ENCODE measurements at regions not wholly inside any gene's neighbourhood (a gene's known extent, or its start where the extent isn't known, plus 50 kb on each side); places are given as distances from the start of the nearest gene placed in this dataset.
A peak's percentile ranks its signal among the peaks of the same experiment; 100 is the strongest.

GRCh38 chr11:32008880-32009551, 81.9 kb upstream of the RCN1 start:
- no peaks in the 10 kb centered on the region for H3K36me3 ChIP-seq

DNA sequence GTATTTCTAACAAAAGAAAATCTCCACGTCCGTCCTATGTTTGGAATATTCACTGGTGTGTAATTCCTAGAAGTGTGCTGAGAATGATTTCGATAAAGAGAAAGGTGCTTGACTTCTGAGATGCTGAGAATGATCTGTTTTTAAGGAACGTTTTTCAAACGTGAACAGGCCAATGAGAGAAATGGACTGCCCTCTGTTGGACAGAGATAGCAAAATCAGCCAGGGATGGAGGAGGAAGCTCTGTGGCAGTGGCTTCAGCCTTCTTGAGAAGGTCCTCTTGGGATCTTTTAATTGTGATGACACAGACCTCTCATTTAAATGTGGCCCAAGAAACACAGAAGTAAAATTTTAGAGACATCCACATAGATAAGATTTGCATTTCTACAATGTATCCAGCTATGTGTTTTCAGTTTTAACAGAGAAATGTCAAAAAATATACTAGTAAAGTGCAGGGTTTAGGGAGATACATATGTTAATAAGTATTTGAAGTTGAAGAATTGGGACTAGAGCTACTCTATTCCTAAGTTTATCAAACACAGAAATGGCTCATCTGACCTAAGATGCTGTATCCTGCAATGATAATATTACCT, 84.0 kb upstream of the RCN1 start:
- no peak for DNase-seq (ENCODE audit: low spot score)
- Histone ChIP-seq H3K4me3 (no peak overlapping the region), H3K9me3 (no peaks in the 10 kb centered on the region), H3K36me3 (no peaks in the 10 kb centered on the region), H3K4me1 (no peaks in the 10 kb centered on the region), H3K27ac (no peak overlapping the region), H3K27me3 (no peaks in the 10 kb centered on the region)
- peak; percentile 43 to 67 for TF ChIP-seq CTCF (IDR thresholded peaks at IDR 0.05)

More at GRCh38 chr11:32008880-32009551, 81.9 kb upstream of the RCN1 start:
- H3K27ac ChIP-seq, result no peak overlapping the region
- no peak overlapping the region for H3K4me3 ChIP-seq
- DNase-seq (ENCODE audit: low spot score), result no peak
- H3K4me1 ChIP-seq, result no peaks in the 10 kb centered on the region
- H3K27me3 ChIP-seq, result no peaks in the 10 kb centered on the region
- no peaks in the 10 kb centered on the region for H3K9me3 ChIP-seq
- no peak for TF ChIP-seq CTCF (IDR thresholded peaks at IDR 0.05)

DNA sequence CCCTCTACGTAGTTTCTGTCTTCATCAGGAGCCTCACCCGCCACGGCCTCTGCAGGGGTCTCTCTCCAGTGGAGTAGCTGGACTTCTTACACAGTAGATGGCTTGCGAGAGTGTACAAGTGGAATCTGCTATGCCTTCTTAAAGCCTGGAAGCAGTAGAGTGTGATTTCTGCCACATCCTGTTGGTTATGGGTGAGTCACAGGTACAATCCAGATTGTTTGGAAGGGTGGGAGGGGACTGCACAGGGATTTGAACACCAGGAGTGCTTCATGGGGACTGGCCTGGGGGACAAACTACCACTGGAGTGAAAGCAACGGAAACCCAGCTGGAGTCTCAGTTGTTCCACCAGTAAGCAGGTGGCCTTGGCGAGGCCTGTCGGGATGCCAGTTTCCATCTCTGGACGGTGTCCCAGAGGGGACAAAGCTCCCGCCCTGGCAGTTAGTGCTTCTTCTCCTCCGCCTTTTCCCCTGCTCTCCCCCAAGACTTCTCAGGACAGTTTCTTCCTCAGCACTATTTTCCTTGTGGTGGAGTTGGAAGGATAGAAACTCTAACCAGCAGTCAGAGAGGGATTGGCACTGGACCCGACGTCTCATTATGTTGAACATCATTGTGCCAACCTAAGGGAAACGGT, 85.0 kb upstream of the RCN1 start:
- no peaks in the 10 kb centered on the region for H3K9me3 ChIP-seq
- H3K27me3 ChIP-seq, result no peaks in the 10 kb centered on the region
- H3K4me1 ChIP-seq, result no peaks in the 10 kb centered on the region
- H3K4me3 ChIP-seq, result no peak overlapping the region
- H3K36me3 ChIP-seq, result no peaks in the 10 kb centered on the region
- no peak for DNase-seq (ENCODE audit: low spot score)
- H3K27ac ChIP-seq, result no peak overlapping the region
- no peak for TF ChIP-seq CTCF (IDR thresholded peaks at IDR 0.05)

- Histone ChIP-seq H3K36me3 (no peaks in the 10 kb centered on the region), H3K27me3 (no peaks in the 10 kb centered on the region), H3K9me3 (no peaks in the 10 kb centered on the region), H3K4me3 (no peak overlapping the region), H3K27ac (no peak overlapping the region), H3K4me1 (no peaks in the 10 kb centered on the region)
- DNase-seq (ENCODE audit: low spot score), result no peak
- no peak for TF ChIP-seq CTCF (IDR thresholded peaks at IDR 0.05)
Measured at GRCh38 chr11:32003335-32003734, 87.5 kb upstream of the RCN1 start.

DNA sequence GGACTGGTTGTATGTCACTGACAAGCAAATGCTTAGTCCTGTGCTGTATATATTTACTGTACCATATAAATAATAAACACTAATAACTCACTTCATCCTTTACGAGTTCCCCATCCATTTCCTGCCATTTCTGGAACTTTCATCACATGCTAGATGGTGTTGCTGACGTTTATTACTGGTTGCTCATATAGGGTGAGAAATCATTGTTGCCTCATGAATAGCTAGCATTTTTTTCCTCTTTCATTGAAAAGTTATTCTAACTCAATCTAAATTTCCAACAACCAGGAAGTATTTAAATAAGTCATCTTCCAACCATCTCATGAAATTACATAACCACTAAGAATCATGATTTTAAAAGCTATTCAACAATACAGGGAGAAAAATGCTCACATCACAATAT, 88.6 kb upstream of the RCN1 start:
- H3K4me1 ChIP-seq, result no peaks in the 10 kb centered on the region
- H3K36me3 ChIP-seq, result no peaks in the 10 kb centered on the region
- H3K27ac ChIP-seq, result no peak overlapping the region
- no peak for DNase-seq (ENCODE audit: low spot score)
- H3K9me3 ChIP-seq, result no peaks in the 10 kb centered on the region
- no peak for TF ChIP-seq CTCF (IDR thresholded peaks at IDR 0.05)
- no peaks in the 10 kb centered on the region for H3K27me3 ChIP-seq
- no peak overlapping the region for H3K4me3 ChIP-seq

Measured in right atrium auricular region (tissue), 2 donors.